Fibroblast of skin of scalp (primary cell): ENCODE measurements at regions not wholly inside any gene's neighbourhood (a gene's known extent, or its start where the extent isn't known, plus 50 kb on each side); places are given as distances from the start of the nearest gene placed in this dataset.

Experiments used
- DNase-seq: peaks from one replicate; pipeline ENCODE4 v3.0.0-alpha.2; 2013

- DNase-seq, result no peak
Observed at GRCh38 chr22:49186293-49186692, 641.4 kb downstream of the BRD1 start.

GRCh38 chr22:49185312-49185969 lies 642.2 kb downstream of the BRD1 start:
- DNase-seq, result no peak

- no peak for DNase-seq
Observed at GRCh38 chr22:49184736-49185135, 642.9 kb downstream of the BRD1 start.

GRCh38 chr22:49183826-49184216 lies 643.9 kb downstream of the BRD1 start:
- DNase-seq, result no peak

- DNase-seq, result no peak
Observed at GRCh38 chr22:49183208-49183825, 644.4 kb downstream of the BRD1 start.

GRCh38 chr22:49182416-49182815 lies 645.3 kb downstream of the BRD1 start:
- no peak for DNase-seq

- no peak for DNase-seq
Observed at GRCh38 chr22:49181942-49182341, 645.7 kb downstream of the BRD1 start.

GRCh38 chr22:49181431-49181830 lies 646.2 kb downstream of the BRD1 start:
- no peak for DNase-seq

GRCh38 chr22:49180683-49181024 lies 647.0 kb downstream of the BRD1 start:
- no peak for DNase-seq

GRCh38 chr22:49179886-49180682 lies 647.6 kb downstream of the BRD1 start:
- no peak for DNase-seq

- DNase-seq, result no peak
Observed at GRCh38 chr22:49179175-49179574, 648.5 kb downstream of the BRD1 start.

GRCh38 chr22:49178246-49179005 lies 649.2 kb downstream of the BRD1 start:
- no peak for DNase-seq

- DNase-seq, result no peak
Observed at GRCh38 chr22:49177666-49178065, 650.0 kb downstream of the BRD1 start.

- DNase-seq, result no peak
Observed at GRCh38 chr22:49176956-49177355, 650.7 kb downstream of the BRD1 start.

GRCh38 chr22:49170053-49170452 lies 657.6 kb downstream of the BRD1 start:
- no peak for DNase-seq

- no peak for DNase-seq
Observed at GRCh38 chr22:49169074-49169744, 658.5 kb downstream of the BRD1 start.

GRCh38 chr22:49168219-49168813 lies 659.4 kb downstream of the BRD1 start:
- DNase-seq, result no peak

- DNase-seq, result no peak
Observed at GRCh38 chr22:49166746-49167145, 660.9 kb downstream of the BRD1 start.

- DNase-seq, result no peak
Observed at GRCh38 chr22:49166211-49166610, 661.5 kb downstream of the BRD1 start.

- DNase-seq, result no peak
Observed at GRCh38 chr22:49164773-49165320, 662.8 kb downstream of the BRD1 start.

- DNase-seq, result no peak
Observed at GRCh38 chr22:49163960-49164690, 663.5 kb downstream of the BRD1 start.
